ENCODE measurements at regions not wholly inside any gene's neighbourhood (a gene's known extent, or its start where the extent isn't known, plus 50 kb on each side); places are given as distances from the start of the nearest gene placed in this dataset.

DNA sequence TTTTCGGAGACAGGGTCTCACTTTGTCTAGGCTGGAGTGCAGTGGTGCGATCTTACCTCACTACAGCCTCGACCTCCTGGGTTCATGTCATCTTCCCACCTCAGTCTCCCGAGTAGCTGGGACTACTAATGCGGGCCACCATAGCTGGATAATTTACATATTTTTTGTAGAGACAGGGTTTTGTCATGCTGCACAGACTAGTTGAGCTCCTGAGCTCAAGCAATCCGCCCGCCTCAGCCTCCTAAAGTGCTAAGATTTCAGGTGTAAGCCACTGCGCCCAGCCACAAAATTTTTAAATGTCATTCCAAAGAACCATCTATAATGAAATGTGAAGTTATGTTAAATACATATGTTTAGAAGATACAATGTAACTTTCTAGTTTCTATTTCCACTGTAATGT, 4747.7 kb upstream of the OR11H1 start:
- Histone ChIP-seq H3K4me2 (ENCODE audit: insufficient read depth, low read length) (no peak overlapping the region), H3K9me3 (ENCODE audit: insufficient read depth, low read length, severe bottlenecking) (peaks cover 24% of the 10 kb centered on the region), H3K27me3 (ENCODE audit: insufficient read depth, low read length, poor library complexity) (no peaks in the 10 kb centered on the region), H3K9ac (ENCODE audit: low read depth, low read length) (no peak overlapping the region), H3K4me1 (ENCODE audit: insufficient read depth, low read length) (no peaks in the 10 kb centered on the region), H3K27ac (ENCODE audit: low read length) (no peak overlapping the region), H3K79me2 (ENCODE audit: insufficient read depth, low read length) (no peaks in the 10 kb centered on the region), H3K4me3 (ENCODE audit: low read depth in 1 of 2, low read length in 2 of 2) (no peak overlapping the region), H2AFZ (ENCODE audit: low read depth, low read length) (no peak overlapping the region), H3K36me3 (ENCODE audit: insufficient read depth, low read length) (no peaks in the 10 kb centered on the region), H4K20me1 (ENCODE audit: insufficient read depth, low read length) (no peaks in the 10 kb centered on the region)
- no peak for TF ChIP-seq EZH2 (IDR thresholded peaks at IDR 0.05; ENCODE audit: borderline replicate concordance, low read depth, low read length, severe bottlenecking)
- TF ChIP-seq, protein P1, sequence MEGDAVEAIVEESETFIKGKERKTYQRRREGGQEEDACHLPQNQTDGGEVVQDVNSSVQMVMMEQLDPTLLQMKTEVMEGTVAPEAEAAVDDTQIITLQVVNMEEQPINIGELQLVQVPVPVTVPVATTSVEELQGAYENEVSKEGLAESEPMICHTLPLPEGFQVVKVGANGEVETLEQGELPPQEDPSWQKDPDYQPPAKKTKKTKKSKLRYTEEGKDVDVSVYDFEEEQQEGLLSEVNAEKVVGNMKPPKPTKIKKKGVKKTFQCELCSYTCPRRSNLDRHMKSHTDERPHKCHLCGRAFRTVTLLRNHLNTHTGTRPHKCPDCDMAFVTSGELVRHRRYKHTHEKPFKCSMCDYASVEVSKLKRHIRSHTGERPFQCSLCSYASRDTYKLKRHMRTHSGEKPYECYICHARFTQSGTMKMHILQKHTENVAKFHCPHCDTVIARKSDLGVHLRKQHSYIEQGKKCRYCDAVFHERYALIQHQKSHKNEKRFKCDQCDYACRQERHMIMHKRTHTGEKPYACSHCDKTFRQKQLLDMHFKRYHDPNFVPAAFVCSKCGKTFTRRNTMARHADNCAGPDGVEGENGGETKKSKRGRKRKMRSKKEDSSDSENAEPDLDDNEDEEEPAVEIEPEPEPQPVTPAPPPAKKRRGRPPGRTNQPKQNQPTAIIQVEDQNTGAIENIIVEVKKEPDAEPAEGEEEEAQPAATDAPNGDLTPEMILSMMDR (IDR thresholded peaks at IDR 0.05; ENCODE audit: borderline replicate concordance, extremely low read depth, low read length, poor library complexity, severe bottlenecking), result no peak
- ATAC-seq (ENCODE audit: insufficient read depth, low read depth), result peak; percentile 29; the same call in 1 of the 3 replicates
- no peak for DNase-seq

DNA sequence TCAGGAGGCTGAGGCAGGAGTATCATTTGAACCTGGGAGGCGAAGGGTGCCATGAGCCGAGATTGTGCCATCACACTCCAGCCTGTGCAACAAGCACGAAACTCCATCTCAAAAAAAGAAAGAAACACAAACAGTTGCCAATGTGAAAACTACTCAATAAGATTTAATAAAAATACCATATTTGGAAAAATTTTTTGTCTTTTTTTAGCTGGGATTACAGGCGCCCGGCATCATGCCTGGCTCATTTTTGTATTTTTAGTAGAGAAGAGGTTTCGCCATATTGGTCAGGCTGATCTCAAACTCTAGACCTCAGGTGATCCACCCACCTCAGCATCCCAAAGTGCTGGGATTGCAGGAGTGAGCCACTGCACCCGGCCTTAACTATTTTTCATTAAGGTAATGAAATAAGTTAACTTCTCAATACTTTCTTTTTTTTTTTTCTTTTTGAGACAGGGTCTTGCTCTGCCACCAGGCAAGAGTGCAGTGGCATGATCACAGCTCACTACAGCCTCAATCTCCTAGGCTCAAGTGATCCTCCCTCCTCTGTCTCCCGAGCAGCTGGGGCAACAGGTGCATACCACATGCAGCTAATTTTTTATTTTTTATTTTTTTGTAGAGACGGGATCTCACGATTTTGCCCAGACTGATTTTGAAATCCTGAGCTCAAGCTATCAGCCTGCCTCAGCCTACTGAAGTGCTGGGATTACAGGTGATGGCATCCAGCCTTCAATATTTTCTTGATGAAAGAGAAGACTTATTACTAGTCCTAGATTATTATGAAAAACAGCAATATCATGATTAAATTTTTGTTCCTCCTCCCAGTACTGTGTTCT, 4746.2 kb upstream of the OR11H1 start:
- ATAC-seq (ENCODE audit: insufficient read depth, low read depth) (no peak), DNase-seq (no peak)
- Histone ChIP-seq H3K4me2 (ENCODE audit: insufficient read depth, low read length) (no peak overlapping the region), H3K9ac (ENCODE audit: low read depth, low read length) (no peak overlapping the region), H3K4me1 (ENCODE audit: insufficient read depth, low read length) (no peaks in the 10 kb centered on the region), H3K4me3 (ENCODE audit: low read depth in 1 of 2, low read length in 2 of 2) (no peak overlapping the region), H3K27ac (ENCODE audit: low read length) (no peak overlapping the region), H3K36me3 (ENCODE audit: insufficient read depth, low read length) (no peaks in the 10 kb centered on the region), H4K20me1 (ENCODE audit: insufficient read depth, low read length) (no peaks in the 10 kb centered on the region), H3K79me2 (ENCODE audit: insufficient read depth, low read length) (no peaks in the 10 kb centered on the region), H3K9me3 (ENCODE audit: insufficient read depth, low read length, severe bottlenecking) (peaks cover 21% of the 10 kb centered on the region), H3K27me3 (ENCODE audit: insufficient read depth, low read length, poor library complexity) (no peaks in the 10 kb centered on the region), H2AFZ (ENCODE audit: low read depth, low read length) (no peak overlapping the region)
- TF ChIP-seq, protein P1 (IDR thresholded peaks at IDR 0.05; ENCODE audit: borderline replicate concordance, extremely low read depth, low read length, poor library complexity, severe bottlenecking), result no peak
- TF ChIP-seq EZH2 (IDR thresholded peaks at IDR 0.05; ENCODE audit: borderline replicate concordance, low read depth, low read length, severe bottlenecking), result no peak

Measured in DND-41 (cell line).